ENCODE measurements at regions not wholly inside any gene's neighbourhood (a gene's known extent, or its start where the extent isn't known, plus 50 kb on each side); places are given as distances from the start of the nearest gene placed in this dataset.

DNA sequence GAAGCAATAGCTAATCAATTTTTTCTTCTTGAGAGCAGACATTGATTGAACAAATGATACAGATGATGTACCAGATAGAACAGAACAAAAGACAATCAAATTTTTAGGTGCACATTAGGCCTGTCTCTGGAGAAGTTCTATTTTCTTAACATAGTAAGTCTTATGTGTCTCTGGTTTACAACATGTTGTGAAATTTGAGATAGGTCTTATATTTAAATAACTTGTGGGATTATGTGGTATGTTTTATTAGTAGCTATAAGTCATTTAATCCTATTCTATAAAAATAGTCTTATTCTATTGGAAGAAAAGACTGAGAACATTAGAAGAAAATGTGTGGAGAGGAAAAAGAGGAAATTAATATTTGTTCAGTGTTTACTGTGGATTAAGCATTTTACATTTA is 358.0 kb downstream of the ATP23 start:
- ChIA-PET CTCF (no interaction called here), POLR2A (no interaction called here)
- Mint-ChIP-seq H3K4me3 (ENCODE audit: unreplicated experiment) (no peak overlapping the region), H3K27me3 (ENCODE audit: insufficient read depth, unreplicated experiment) (no peaks in the 10 kb centered on the region), H3K27ac (ENCODE audit: unreplicated experiment) (no peak overlapping the region), H3K36me3 (ENCODE audit: insufficient read depth, unreplicated experiment) (no peaks in the 10 kb centered on the region), H3K4me1 (ENCODE audit: low read depth, unreplicated experiment) (no peaks in the 10 kb centered on the region), H3K9me3 (ENCODE audit: unreplicated experiment) (no peaks in the 10 kb centered on the region)
- no peaks in the 10 kb centered on the region for H3K9me3 ChIP-seq
- TF ChIP-seq, protein P1, sequence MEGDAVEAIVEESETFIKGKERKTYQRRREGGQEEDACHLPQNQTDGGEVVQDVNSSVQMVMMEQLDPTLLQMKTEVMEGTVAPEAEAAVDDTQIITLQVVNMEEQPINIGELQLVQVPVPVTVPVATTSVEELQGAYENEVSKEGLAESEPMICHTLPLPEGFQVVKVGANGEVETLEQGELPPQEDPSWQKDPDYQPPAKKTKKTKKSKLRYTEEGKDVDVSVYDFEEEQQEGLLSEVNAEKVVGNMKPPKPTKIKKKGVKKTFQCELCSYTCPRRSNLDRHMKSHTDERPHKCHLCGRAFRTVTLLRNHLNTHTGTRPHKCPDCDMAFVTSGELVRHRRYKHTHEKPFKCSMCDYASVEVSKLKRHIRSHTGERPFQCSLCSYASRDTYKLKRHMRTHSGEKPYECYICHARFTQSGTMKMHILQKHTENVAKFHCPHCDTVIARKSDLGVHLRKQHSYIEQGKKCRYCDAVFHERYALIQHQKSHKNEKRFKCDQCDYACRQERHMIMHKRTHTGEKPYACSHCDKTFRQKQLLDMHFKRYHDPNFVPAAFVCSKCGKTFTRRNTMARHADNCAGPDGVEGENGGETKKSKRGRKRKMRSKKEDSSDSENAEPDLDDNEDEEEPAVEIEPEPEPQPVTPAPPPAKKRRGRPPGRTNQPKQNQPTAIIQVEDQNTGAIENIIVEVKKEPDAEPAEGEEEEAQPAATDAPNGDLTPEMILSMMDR (IDR thresholded peaks at IDR 0.05; ENCODE audit: insufficient read depth in 1 of 2, low read depth in 1 of 2, low read length in 1 of 2, severe bottlenecking in 1 of 2, unreplicated experiment in 1 of 2) = no peak
- no peak for DNase-seq
- no peaks in the 10 kb centered on the region for H3K36me3 ChIP-seq (ENCODE audit: control insufficient read depth, insufficient read depth, low read length)
- BruUV-seq (replicated peaks) = no TSS peak
- intact Hi-C loops (cut with micrococcal nuclease; ENCODE audit: unreplicated experiment) = no loop called here
- H3K4me3 ChIP-seq (ENCODE audit: low read depth, low read length) = no peak overlapping the region
- H3K4me1 ChIP-seq = no peaks in the 10 kb centered on the region; the same call in 1 of the 2 replicates
- no peaks in the 10 kb centered on the region for H3K27me3 ChIP-seq (replicated peaks; ENCODE audit: control insufficient read depth, insufficient read depth, low read length)

DNA sequence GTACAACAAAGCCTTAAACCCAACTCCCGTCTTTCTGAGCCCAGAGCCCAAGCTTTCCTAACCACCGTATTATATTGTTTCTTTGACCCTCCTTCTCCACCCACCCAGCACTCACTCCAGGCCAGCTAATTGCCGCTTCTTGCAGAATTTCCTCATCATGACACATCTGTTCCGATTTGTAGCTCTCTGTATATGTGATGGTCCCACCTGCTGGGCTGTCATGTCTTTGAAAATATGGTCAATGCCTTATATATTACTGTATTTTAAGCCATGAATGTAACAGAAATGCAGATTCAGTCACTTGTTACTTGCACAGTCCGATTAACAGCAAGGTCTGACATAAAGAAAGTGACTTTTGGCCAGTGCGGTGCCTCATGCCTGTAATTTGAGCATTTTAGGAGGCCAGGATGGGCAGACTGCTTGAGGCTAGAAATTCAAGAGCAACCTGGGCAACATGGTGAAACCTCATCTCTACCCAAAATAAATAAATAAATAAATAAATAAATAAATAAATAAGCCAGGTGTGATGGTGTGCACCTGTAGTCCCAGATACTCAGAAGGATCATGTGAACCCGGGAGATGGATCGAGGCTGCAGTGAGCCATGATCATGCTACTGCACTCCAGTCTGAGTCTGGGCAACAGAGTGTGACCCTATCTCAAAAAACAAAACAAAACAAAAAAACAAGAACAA is 359.8 kb downstream of the ATP23 start:
- intact Hi-C loops (cut with micrococcal nuclease; ENCODE audit: unreplicated experiment) = no loop called here
- no peaks in the 10 kb centered on the region for H3K4me1 Mint-ChIP-seq (ENCODE audit: low read depth, unreplicated experiment)
- ChIA-PET CTCF (no interaction called here), POLR2A (no interaction called here)
- BruUV-seq (replicated peaks) = no TSS peak
- TF ChIP-seq, protein P1 (IDR thresholded peaks at IDR 0.05; ENCODE audit: insufficient read depth in 1 of 2, low read depth in 1 of 2, low read length in 1 of 2, severe bottlenecking in 1 of 2, unreplicated experiment in 1 of 2) = no peak
- no peaks in the 10 kb centered on the region for H3K9me3 ChIP-seq
- H3K4me3 ChIP-seq (ENCODE audit: low read depth, low read length) = no peak overlapping the region
- H3K27ac Mint-ChIP-seq (ENCODE audit: unreplicated experiment) = no peak overlapping the region
- no peaks in the 10 kb centered on the region for H3K36me3 ChIP-seq (ENCODE audit: control insufficient read depth, insufficient read depth, low read length)
- DNase-seq = no peak
- H3K9me3 Mint-ChIP-seq (ENCODE audit: unreplicated experiment) = no peaks in the 10 kb centered on the region
- no peaks in the 10 kb centered on the region for H3K27me3 Mint-ChIP-seq (ENCODE audit: insufficient read depth, unreplicated experiment)
- H3K36me3 Mint-ChIP-seq (ENCODE audit: insufficient read depth, unreplicated experiment) = no peaks in the 10 kb centered on the region
- no peaks in the 10 kb centered on the region for H3K27me3 ChIP-seq (replicated peaks; ENCODE audit: control insufficient read depth, insufficient read depth, low read length)
- H3K4me3 Mint-ChIP-seq (ENCODE audit: unreplicated experiment) = no peak overlapping the region
- H3K4me1 ChIP-seq = no peaks in the 10 kb centered on the region; the same call in 1 of the 2 replicates

DNA sequence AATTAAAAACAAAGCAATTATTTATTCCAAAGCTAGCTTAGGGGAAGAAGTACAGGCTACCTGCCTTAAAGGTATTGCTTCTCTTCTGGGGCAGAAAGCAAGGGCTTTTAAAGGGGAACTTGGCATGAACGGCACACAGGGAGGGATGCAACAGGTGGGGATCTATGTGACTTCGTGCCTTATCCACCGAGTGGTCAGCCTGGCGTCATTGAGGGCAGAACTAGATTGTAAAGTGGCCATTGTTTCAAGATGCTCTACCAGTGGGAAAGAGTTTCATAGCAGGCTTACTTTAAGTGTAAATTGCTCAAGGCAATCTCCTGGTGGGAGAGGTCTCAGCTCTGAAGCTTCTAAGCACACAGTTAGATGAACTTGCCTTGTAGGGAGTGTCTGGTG is 360.4 kb downstream of the ATP23 start:
- TF ChIP-seq, protein P1 (IDR thresholded peaks at IDR 0.05; ENCODE audit: insufficient read depth in 1 of 2, low read depth in 1 of 2, low read length in 1 of 2, severe bottlenecking in 1 of 2, unreplicated experiment in 1 of 2) = no peak

More for the DNA sequence above, 360.4 kb downstream of the ATP23 start:
- Mint-ChIP-seq H3K4me1 (ENCODE audit: low read depth, unreplicated experiment) (no peaks in the 10 kb centered on the region), H3K27me3 (ENCODE audit: insufficient read depth, unreplicated experiment) (no peaks in the 10 kb centered on the region), H3K4me3 (ENCODE audit: unreplicated experiment) (no peak overlapping the region), H3K27ac (ENCODE audit: unreplicated experiment) (no peak overlapping the region), H3K36me3 (ENCODE audit: insufficient read depth, unreplicated experiment) (no peaks in the 10 kb centered on the region), H3K9me3 (ENCODE audit: unreplicated experiment) (no peaks in the 10 kb centered on the region)
- ChIA-PET CTCF (no interaction called here), POLR2A (no interaction called here)
- H3K4me3 ChIP-seq (ENCODE audit: low read depth, low read length) = no peak overlapping the region
- H3K9me3 ChIP-seq = no peaks in the 10 kb centered on the region
- no peaks in the 10 kb centered on the region for H3K27me3 ChIP-seq (replicated peaks; ENCODE audit: control insufficient read depth, insufficient read depth, low read length)
- no peak for DNase-seq
- no peaks in the 10 kb centered on the region for H3K36me3 ChIP-seq (ENCODE audit: control insufficient read depth, insufficient read depth, low read length)
- no TSS peak for BruUV-seq (replicated peaks)
- intact Hi-C loops (cut with micrococcal nuclease; ENCODE audit: unreplicated experiment) = loop anchor here (1.0 to 2.0 kb wide), 2 partner anchors 125 to 319 kb away; no protein-coding TSS in a partner anchor
- no peaks in the 10 kb centered on the region; the same call in 1 of the 2 replicates for H3K4me1 ChIP-seq
